ENCODE measurements at regions not wholly inside any gene's neighbourhood (a gene's known extent, or its start where the extent isn't known, plus 50 kb on each side); places are given as distances from the start of the nearest gene placed in this dataset.
"Not testable (repeated sequence)": the region's sequence is repeated elsewhere in the genome, so short reads cannot be mapped to it uniquely, and the experiment has no call there.

DNA sequence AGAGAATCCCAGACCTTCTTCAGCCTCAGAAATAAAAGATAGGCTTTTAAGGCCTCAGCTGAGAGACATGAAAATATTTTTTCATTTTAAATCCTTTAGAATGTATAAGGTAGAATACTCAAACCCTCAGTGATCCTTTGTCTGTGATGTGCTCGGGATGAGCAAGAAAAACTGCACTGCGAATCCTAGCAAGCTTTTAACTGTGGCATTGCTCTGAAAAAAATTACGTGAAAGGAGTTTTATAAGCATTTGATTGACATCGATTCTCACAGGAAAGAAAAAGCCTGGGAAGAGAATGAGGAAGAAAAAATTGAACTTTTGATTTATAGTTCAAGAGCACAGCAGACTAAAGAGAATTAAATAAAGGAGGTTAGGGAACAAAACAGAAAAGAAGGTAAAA is 120.0 kb downstream of the TMEM168 start:
- no peak for DNase-seq (ENCODE audit: low read depth, low spot score)

DNA sequence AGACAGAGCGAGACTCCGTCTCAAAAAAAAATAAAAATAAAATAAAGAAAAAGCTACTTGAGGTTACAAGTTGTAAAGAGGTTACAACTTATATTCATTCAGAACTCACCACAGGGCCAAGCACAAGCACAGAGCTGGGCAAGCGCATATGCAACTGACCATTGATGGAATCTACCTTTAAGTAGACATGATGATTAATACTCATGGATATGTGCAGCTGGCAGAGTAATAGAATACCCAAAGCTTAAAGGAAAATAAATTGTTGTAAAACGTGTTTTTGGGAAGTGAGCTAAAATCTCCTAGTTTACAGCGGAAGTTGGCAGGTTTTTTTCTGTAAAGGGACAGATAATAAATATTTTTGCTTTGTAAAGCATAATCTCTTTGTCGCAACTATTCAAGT is 111.6 kb downstream of the TMEM168 start:
- DNase-seq (ENCODE audit: low read depth, low spot score), result no peak

DNA sequence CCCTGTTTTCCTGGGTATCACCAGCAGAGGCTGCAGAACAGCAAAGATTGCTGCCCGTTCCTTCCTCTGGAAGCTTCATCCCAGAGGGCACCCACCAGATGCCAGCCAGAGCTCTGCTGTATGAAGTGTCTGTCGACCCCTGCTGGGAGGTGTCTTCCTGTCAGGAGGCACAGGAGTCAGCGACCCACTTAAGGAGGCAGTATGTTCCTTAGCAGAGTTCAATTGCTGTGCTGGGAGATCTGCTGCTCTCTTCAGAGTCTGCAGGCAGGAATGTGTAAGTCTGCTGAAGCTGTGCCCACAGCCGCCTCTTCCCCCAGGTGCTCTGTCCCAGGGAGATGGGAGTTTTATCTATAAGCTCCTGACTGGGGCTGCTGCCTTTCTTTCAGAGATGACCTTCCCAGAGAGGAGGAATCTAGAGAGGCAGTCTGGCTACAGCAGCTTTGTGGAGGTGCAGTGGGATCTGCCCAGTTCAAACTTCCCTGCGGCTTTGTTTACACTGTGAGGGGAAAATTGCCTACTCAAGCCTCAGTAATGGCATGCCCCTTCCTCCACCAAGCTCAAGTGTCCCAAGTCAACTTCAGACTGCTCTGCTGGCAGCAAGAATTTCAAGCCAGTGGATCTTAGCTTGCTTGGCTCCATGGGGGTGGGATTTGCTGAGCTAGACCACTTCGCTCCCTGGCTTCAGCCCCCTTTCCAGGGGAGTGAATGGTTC is 100.6 kb downstream of the TMEM168 start:
- DNase-seq (ENCODE audit: low read depth, low spot score), result not testable (repeated sequence)

DNA sequence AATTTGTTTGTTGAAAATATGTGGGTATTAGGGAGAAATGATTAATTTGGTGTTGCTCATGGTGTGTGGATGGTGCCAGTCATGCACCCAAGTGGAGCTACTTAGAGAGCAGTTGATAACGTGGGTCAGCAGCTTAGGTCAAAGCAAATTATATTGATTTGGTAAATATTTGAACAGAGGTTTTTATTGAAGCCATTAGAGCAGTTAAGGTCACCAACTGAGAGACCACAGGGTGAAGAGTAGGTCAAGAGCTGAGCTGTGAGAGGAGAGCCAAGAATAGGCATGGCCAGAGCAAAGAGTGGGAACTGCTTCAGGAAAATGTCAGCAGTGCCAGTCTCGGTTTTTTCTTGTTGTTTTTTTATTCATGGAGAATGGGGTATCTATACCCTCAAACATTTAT is 97.9 kb downstream of the TMEM168 start:
- no peak for DNase-seq (ENCODE audit: low read depth, low spot score)

DNA sequence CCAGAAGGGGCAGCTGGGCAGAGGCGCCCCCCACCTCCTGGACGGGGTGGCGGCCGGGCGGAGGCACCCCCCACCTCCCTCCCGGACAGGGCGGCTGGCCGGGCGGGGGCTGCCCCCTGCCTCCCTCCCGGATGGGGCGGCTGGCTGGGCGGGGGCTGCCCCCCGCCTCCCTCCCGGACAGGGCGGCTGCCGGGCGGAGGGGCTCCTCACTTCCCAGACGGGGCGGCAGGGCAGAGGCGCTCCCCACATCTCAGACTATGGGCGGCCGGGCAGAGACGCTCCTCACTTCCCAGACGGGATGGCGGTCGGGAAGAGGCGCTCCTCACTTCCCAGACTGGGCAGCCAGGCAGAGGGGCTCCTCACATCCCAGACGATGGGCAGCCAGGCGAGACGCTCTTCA is 93.0 kb downstream of the TMEM168 start:
- not testable (repeated sequence) for DNase-seq (ENCODE audit: low read depth, low spot score)

DNA sequence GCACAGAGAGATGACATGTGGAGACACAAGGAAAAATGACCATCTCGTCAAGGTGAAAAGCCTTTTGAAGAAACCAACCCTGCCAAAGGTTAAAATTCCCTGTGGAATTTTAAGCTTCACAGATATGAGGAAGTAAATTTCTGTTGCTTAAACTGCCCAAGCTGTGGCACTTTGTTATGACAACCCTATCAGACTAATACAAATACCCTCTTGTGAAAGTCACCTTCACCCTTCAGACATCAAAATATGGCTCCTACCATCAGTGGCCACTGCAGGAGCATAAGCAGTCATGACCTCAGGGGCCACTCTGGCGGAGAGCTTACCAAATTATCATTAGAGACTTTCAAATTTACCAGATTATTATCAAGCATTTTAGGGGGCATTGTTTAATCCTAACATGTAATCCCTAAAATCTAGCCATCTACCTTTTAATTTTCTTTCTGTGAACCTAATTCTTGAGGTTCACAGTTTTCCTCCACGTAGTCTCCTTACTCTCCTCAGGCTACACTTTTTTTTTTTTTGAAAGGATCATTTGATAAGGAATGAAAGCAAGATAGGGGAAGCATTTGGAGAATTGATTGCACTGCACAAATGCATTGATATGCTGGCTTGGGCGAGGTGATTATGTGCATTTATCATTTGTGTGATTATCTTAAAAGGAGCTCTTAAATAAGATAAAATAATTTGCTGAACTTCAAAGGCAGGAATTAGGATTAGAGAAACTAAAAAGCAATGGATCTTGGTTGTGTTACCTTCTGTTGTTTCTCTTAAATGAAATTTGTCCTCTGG is 90.3 kb downstream of the TMEM168 start:
- no peak for DNase-seq (ENCODE audit: low read depth, low spot score)

DNA sequence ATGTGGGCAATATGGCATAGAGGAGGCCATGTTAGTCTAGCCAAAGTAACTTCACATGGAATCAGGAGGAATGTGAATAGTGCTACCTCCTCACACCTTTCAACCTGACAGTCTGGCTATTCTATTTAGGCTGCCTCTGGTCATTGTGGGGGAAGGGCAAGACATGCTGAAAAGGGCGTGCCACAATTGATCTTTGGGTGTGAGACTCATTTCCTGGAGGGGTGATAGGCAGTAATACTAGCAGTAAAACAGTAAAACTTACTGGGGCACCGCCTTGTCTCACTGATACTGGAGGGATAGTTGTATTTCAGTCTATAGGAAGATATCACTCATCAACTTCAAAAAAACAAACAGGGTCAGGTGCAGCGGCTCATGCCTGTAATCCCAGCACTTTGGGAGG is 88.7 kb downstream of the TMEM168 start:
- DNase-seq (ENCODE audit: low read depth, low spot score), result no peak

DNA sequence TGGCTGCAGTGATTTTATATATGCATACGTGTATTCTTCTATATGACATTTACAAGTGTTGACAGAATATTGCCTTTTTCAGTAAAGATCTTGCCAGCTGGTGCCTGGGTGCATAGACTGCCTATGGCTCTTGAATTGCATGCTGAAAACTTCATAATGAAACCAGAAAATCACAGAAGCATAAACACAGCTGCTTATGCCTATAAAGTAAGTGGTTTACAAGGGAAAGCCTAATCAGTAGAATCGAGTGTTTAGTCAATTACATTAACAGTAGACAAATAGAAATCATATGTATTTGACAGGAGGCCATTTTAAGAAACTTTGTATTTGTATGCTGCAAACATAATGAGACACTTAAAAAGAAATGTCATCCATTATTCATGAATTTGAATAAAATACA is 82.5 kb downstream of the TMEM168 start:
- DNase-seq (ENCODE audit: low read depth, low spot score), result no peak

DNA sequence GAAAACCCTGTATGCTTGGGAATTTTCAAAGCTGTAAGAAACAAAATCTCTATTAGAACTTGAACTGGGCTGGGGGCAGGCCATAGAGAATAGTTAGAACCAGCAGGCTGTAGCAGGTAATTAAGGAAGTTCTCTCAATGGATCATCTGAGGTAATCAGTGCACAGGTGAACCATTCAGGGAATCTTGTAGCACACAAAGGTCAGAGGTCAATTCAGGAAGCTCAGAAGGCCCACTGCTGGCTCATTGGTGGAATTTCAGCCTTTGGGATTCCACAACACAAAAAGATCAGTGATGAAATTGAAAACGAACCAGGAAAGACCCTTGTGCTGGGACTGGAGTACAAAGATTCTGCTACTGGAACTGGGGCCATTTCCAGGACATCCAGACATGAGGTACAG is 82.0 kb downstream of the TMEM168 start:
- no peak for DNase-seq (ENCODE audit: low read depth, low spot score)
